GM21447 (cell line): ENCODE measurements at regions not wholly inside any gene's neighbourhood (a gene's known extent, or its start where the extent isn't known, plus 50 kb on each side); places are given as distances from the start of the nearest gene placed in this dataset.

ENCODE experiments used
- ATAC-seq: cut with Tn5 transposase; IDR thresholded peaks from one replicate; pipeline ENCODE4 v1.9.1; 2021; ENCODE audit not compliant: unreplicated experiment

- ATAC-seq, result no peak
Observed at GRCh38 chr12:127445581-127446139, 821.3 kb upstream of the TMEM132C start.

DNA sequence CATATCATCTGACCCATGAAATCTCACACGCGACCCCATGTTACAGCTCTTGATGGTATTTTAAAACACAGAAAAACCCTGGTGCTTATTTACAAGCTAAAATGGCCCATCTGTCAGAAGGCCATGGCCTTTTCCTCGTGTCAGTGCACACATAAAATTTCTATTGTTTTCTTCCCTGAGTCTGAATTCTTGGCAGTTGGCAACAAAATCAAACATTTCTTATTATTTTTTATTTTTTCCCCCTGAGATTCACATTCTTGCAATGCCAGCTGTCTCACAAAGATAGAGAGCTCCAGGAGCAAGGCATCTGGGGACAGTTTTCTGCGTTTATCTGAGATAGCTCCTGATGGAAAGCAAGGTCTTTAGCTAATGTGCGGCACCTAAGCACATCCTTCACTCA, 818.1 kb upstream of the TMEM132C start:
- no peak for ATAC-seq

DNA sequence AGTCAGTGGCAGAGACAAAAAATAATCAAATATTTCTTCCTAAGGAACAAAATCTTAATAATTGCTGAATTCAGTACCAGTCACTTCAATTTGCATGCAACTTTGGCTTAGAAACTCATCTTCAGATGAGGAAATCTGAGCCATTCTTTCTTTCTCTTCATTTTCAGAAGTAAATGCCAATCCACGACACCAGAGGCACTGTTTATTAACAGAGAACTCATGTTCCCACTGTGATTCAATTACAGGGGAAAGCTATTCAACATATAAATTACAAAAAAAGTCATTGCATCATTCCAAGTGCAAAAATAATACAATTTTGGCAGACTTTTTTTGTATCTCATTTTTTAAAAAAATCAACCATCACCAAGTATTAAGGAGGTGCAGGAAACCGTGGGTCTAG, 816.1 kb upstream of the TMEM132C start:
- ATAC-seq, result no peak

- ATAC-seq, result no peak
Observed at GRCh38 chr12:127455347-127456265, 811.4 kb upstream of the TMEM132C start.

DNA sequence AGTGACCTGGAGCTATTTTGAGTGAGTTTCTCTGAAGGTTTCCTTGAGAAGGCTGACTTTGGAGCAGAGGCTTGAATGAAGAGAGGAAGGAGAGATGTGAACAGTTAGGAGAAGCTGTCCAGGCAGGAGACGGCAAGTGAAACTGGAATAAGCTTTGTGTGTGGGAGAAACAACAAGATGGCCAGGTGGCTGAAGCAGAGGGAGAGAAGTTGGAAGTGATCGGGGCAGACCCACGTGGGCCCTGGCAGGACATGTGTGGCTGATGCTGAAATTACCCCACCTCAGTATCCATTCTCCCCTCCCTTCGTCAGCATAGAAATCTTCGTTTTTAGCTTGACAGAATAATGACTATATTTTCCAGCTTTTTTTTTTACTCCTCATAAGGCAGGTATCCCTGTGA, 809.2 kb upstream of the TMEM132C start:
- no peak for ATAC-seq

DNA sequence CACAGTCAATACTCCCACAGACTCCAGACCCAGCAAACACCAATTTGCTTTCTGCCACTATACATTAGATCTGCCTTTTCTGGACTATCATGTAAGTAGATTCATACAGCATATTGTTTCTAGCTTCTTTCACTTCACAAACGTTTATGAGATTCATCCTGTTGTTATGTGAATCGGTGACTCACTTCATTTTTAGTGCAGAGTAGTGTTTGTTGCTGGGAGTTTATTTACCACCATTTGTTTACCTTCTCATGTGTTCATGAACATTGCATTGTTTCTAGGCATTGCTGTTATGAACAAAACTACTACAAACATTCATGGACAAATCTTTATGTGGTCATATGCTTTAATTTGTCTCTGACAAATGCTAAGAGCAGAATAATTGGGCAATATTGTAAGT, 807.8 kb upstream of the TMEM132C start:
- no peak for ATAC-seq

DNA sequence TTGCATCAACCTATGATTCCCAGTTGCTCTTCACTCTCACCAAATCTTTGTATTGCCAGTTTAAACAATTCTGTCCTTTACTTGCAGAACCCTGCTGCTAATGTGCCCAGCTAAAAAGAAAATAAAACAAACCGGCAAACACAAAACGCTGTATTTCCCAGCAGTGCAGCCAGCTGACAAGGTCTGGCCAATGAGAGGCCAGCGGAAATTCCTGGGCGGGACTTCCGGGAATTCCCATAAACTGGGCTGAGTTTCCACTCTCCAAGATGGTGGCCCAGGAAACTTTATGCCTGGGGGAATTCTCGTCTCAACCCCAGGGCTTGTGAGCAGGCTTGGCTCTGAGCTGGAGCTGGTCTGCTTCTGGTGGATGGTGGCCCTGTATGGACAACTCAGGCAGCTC, 807.3 kb upstream of the TMEM132C start:
- no peak for ATAC-seq

DNA sequence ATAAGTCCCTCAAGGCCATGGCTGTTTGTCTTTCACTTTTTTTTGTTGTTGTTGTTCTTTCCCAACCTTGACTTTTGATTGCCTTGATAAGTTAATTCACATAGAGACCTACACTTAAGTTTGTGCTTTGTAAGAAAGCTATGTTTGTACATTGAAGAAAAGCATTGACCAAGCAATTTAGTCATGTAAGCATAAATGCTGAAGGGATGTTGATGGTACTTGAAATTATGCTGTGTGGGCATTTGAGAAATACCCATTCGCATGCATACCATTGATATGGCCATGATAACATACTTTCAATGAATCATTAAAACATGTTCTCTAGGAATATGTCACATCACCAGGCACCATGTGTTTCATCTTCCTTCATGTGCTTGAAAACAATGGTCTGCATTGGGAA, 803.7 kb upstream of the TMEM132C start:
- ATAC-seq, result no peak

DNA sequence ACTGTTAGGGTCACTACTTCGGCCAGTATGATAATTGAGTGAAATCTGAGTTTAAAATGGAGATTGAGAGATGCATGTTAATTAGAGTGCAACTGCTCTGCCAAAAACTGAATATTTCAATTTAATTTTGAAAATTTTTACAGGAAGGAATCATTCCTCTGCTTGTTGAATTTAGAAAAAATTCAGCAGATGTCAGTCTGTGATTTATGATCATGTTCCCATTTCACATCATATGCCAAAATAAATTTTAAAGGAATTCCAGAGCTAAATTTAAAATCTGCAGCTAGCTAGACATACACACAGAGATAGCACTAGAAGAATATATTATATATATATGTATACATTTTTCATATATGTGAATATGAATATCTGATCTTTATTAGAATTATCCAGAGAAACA, 797.6 kb upstream of the TMEM132C start:
- no peak for ATAC-seq

- ATAC-seq, result no peak
Observed at GRCh38 chr12:127473766-127474165, 793.2 kb upstream of the TMEM132C start.

DNA sequence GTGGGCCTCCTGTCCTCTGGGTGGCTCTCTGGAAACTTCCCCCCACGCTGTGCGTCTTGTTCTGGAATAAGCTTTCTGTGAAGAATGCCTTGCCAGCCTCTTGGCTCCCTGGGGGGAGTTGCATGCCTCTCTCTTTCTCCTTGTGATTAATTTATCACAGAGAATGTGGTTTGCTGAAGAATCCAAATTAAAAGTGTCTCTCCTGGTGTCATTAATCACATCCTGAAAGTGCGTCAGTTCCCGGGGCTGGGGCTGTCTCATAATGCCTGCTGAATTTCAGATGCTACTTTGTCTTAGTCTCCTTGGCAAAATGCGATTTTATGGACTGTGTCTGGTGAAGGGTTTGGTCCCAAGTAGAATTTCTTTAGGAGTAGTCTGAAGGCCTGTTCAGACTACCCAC, 787.7 kb upstream of the TMEM132C start:
- ATAC-seq, result no peak

DNA sequence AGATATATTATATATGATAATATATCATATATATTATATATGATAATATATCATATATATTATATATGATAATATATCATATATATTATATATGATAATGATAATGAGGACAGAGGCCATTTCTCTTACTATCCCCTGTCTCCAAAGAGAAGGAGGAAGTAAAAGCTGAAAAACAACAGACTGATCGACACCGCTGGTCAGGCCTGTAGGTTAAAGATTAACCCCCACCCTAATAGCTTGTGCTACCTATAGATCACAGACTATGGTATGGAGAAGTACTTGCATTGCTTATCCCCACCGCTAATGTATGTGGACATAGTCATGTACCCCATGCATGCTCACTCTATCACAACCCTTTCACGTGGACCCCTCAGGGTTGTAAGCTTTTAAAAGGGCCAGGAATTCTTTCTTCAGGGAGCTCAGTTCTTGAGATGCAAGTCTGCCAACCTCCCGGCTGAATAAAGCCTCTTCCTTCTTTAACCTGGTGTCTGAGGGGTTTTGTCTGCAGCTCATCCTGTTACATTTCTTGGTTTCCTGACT, 786.1 kb upstream of the TMEM132C start:
- ATAC-seq, result no peak

DNA sequence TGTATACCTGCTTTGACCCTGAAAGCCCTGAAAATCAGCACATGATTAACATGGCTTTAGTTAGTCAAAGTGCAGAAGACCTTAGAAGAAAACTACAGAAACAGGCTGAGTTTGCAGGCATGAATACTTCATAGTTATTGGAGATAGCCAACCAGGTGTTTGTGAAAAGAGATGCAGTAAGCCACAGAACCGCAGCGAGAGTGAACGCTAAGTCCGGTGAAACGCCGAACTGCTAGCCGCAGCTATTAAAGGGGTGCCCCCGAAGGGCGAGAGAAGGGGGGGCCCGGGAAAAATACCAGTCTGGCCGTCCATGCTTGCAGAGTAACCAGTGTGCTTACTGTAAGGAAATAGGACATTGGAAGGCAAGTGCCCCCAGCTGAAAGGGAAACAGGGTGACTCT, 784.0 kb upstream of the TMEM132C start:
- no peak for ATAC-seq

GRCh38 chr12:127485528-127485927, 781.4 kb upstream of the TMEM132C start:
- no peak for ATAC-seq

DNA sequence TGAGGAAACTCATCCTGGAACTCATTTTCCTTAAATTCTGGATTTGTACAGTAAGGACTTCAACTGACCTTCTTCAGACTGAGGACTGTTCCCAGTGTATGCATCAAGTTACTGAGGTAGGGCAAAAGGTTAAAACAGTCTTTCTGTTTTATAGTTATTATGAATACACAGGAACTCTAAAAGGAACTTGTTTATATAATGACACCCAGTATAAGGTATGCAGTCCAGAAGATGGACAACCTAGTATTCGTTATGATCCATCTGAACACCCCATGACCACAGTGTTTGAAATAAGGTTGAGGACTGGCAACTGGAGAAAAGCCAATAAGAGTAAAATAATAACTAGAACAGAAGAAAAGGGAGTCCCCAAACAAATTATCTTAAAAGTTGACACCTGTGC, 779.9 kb upstream of the TMEM132C start:
- ATAC-seq, result no peak

GRCh38 chr12:127489061-127489460, 777.9 kb upstream of the TMEM132C start:
- ATAC-seq, result no peak

DNA sequence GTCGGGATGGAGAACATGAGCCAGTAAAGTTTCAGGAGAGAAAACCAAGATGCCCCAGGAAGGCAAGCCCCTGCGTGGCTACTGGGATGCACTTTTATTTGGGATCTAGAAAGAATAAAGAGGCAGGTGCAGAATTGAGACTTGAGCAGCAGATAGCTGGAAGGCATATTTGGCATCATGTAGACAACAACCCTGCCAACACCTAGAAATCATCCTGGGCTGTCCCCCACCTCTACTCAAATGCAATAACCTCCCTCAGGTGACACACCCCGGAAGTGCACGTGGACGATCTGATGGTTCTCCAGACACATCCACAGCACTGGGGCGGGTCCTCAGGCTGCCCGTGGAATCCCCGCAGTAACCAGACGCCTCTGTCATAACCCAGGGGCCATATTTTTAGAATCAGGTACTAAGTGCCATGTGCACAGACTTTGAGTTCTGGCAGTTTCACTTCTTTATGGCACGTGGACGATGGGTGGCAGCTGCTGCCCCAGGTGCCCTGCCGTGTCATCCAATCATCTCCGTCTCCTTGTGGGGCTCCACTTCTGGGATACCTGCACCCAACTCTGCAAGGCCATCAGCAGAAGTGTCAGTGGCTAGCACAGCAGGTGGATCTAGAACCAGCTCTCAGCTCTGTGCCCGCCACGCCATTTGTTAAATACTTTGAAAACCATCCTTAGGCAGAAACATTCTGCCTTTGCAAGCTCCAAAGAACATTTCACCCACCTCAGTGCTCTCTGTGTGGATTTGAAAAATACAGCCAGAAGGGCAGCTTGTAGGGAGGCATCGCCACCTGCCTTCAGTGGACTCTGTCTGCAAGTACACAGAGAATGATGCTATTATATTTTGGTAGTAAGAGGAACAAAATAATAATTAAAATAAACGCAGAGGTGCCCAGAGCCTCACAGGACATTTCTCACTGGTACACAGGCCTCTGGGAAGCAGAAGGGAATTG, 771.7 kb upstream of the TMEM132C start:
- no peak for ATAC-seq

DNA sequence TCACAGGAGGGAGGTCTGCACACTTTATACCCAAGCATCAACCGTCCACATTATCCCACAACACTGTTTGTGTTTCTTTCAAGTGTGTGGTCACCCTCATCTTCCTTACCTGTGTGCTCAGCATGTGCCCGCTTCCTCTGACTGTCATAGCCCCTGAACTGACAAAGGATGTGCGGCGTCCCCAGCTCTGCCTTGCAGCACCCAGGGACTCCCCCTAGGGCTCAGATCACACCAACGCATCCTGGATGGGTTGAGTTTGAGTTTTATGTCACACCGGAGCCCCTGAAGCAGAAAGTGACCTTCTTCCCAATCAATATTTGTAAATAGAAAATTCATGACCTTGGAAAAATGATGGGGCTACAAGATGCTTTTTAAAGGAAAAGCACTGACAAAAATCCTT, 770.7 kb upstream of the TMEM132C start:
- no peak for ATAC-seq

GRCh38 chr12:127500512-127501035, 766.4 kb upstream of the TMEM132C start:
- ATAC-seq, result no peak

DNA sequence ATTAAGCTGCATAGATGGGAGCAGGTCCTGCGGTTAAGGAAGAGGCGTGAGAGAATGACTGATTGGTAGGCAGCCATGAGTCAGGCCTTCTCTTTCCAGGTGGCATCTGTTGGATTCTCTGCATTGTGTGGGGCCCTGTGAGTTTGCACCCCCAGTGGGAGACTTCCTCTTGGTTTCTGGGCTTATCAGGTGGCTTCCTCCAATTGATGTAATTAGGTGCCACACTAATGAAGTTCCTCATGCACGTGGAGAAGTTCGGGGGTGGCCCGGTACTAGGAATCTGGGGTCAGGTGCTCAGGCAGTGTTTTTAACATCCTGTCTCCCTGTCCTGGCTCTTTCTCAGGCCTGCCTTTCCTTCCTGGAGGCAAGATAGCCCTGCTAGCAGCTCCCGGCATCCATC, 765.1 kb upstream of the TMEM132C start:
- no peak for ATAC-seq

GRCh38 chr12:127503246-127503645, 763.7 kb upstream of the TMEM132C start:
- ATAC-seq, result no peak
